GM18867 (cell line): ENCODE measurements at regions not wholly inside any gene's neighbourhood (a gene's known extent, or its start where the extent isn't known, plus 50 kb on each side); places are given as distances from the start of the nearest gene placed in this dataset.
"Not testable (repeated sequence)": the region's sequence is repeated elsewhere in the genome, so short reads cannot be mapped to it uniquely, and the experiment has no call there.

Source experiments
- ATAC-seq: cut with Tn5 transposase; IDR thresholded peaks from one replicate; pipeline ENCODE4 v1.9.1; 2021; ENCODE audit warnings: mild to moderate bottlenecking, moderate library complexity; ENCODE audit not compliant: unreplicated experiment

- no peak for ATAC-seq
Measured at GRCh38 chr5:174503086-174503460, 221.3 kb upstream of the MSX2 start.

- no peak for ATAC-seq
Measured at GRCh38 chr5:174503461-174504265, 220.7 kb upstream of the MSX2 start.

- ATAC-seq: no peak
Measured at GRCh38 chr5:174504266-174504726, 220.1 kb upstream of the MSX2 start.

GRCh38 chr5:174505621-174506020 is 218.8 kb upstream of the MSX2 start:
- ATAC-seq: no peak

GRCh38 chr5:174510782-174511453 is 213.5 kb upstream of the MSX2 start:
- not testable (repeated sequence) for ATAC-seq

GRCh38 chr5:174511714-174512253 is 212.6 kb upstream of the MSX2 start:
- ATAC-seq: no peak

- ATAC-seq: no peak
Measured at GRCh38 chr5:174514325-174514724, 210.1 kb upstream of the MSX2 start.

- no peak for ATAC-seq
Measured at GRCh38 chr5:174514983-174515394, 209.4 kb upstream of the MSX2 start.

GRCh38 chr5:174516741-174517140 is 207.6 kb upstream of the MSX2 start:
- no peak for ATAC-seq

GRCh38 chr5:174518512-174518911 is 205.9 kb upstream of the MSX2 start:
- ATAC-seq: no peak

- ATAC-seq: no peak
Measured at GRCh38 chr5:174520420-174521396, 203.7 kb upstream of the MSX2 start.

GRCh38 chr5:174521449-174521848 is 202.9 kb upstream of the MSX2 start:
- ATAC-seq: no peak

- ATAC-seq: no peak
Measured at GRCh38 chr5:174522480-174523260, 201.7 kb upstream of the MSX2 start.

- ATAC-seq: no peak
Measured at GRCh38 chr5:174523311-174524071, 200.9 kb upstream of the MSX2 start.

- ATAC-seq: no peak
Measured at GRCh38 chr5:174524351-174524750, 200.0 kb upstream of the MSX2 start.

GRCh38 chr5:174526177-174526576 is 198.2 kb upstream of the MSX2 start:
- no peak for ATAC-seq

GRCh38 chr5:174527916-174528540 is 196.4 kb upstream of the MSX2 start:
- no peak for ATAC-seq

GRCh38 chr5:174528821-174529544 is 195.4 kb upstream of the MSX2 start:
- ATAC-seq: no peak
